ENCODE measurements at regions not wholly inside any gene's neighbourhood (a gene's known extent, or its start where the extent isn't known, plus 50 kb on each side); places are given as distances from the start of the nearest gene placed in this dataset.

DNA sequence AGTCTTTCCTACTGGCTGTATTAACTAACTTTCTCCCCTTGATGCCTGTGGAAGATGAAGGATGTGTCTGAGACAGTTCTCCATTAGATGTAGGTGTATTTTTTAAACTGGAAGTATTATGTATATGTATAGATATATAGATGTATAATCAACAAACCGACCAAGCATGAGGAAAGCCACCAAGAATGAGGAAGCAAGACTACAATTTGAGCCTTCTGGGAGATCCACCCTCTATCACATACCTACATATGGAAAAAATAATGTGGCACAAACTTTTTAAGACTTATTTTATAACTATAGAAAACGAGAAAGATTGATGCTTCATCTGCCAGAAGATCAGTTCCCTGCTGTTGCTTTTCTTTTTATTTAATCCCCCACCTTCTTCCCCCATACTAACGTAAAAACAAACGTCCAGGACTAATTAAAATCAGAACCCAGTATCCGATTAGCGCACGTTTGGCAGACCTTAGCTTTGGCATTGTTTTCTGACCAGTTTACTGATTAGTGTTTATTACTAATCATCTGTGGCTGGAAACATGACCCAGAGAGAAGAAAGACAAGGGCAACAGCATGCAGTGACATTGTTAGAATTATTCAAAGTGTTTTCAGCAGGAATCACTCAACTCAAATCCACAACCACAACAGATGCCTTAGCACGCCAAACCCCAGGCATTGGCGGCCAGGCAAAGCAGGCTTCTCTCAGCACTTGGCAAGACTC lies 490.2 kb downstream of the EBF1 start:
- WGBS (ENCODE audit: insufficient coverage): no CpG with 5 or more reads among the region's 9 CpGs
- no peaks in the 10 kb centered on the region for H3K9me3 ChIP-seq (replicated peaks; ENCODE audit: control insufficient read depth, low read depth, low read length)
- no peak overlapping the region for H3K27ac ChIP-seq (ENCODE audit: low read length)
- no peak overlapping the region for H3K4me3 ChIP-seq (ENCODE audit: low read length)
- H3K4me1 ChIP-seq (ENCODE audit: control insufficient read depth, insufficient read depth, low read length): no peaks in the 10 kb centered on the region
- H3K36me3 ChIP-seq (ENCODE audit: control insufficient read depth, insufficient read depth, low read length): no peaks in the 10 kb centered on the region
- no peak for DNase-seq
- no peaks in the 10 kb centered on the region for H3K27me3 ChIP-seq (ENCODE audit: control insufficient read depth, insufficient read depth, low read length)

DNA sequence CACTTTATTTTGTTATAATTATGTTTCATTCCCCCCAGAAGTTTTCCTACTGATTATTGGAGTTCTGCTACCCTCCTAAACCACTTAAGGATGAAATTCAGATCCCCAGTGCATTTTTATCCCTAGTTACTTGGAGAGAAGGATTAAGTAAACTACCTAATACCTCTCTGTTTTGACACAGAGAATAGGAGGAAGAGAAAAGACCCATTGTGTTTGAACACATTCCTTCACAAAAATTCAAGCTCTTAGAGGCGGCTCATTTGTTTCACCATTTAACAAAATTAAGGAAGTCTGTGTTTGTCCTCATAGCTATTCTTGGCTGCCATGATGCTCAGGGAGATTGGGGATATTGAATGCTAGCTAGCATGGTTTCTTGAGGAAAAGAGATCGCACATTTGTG lies 492.6 kb downstream of the EBF1 start:
- no peaks in the 10 kb centered on the region for H3K27me3 ChIP-seq (ENCODE audit: control insufficient read depth, insufficient read depth, low read length)
- H3K27ac ChIP-seq (ENCODE audit: low read length): no peak overlapping the region
- no CpG with 5 or more reads among the region's 2 CpGs for whole genome bisulfite sequencing (ENCODE audit: insufficient coverage)
- H3K9me3 ChIP-seq (replicated peaks; ENCODE audit: control insufficient read depth, low read depth, low read length): no peaks in the 10 kb centered on the region
- no peak for DNase-seq
- no peaks in the 10 kb centered on the region for H3K36me3 ChIP-seq (ENCODE audit: control insufficient read depth, insufficient read depth, low read length)
- H3K4me3 ChIP-seq (ENCODE audit: low read length): no peak overlapping the region
- no peaks in the 10 kb centered on the region for H3K4me1 ChIP-seq (ENCODE audit: control insufficient read depth, insufficient read depth, low read length)

DNA sequence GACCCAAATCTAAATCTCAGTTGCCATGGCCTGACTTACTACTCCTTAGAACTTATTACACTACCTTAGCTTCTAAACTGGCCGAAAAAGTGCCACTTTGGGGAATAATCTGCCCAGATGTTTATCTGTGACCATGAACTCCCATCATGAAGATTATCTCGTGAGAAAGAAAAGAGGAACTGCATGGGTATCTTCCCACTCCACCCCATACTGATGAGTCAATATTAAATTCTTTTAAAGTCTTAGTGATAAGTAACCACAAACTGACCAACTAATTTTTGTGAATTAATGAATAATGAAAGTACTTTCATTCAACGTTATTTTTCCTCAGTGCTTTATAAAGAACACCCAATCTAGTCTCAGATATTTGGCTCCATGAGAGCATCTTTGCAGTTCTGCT lies 493.5 kb downstream of the EBF1 start:
- Histone ChIP-seq H3K4me1 (ENCODE audit: control insufficient read depth, insufficient read depth, low read length) (no peaks in the 10 kb centered on the region), H3K36me3 (ENCODE audit: control insufficient read depth, insufficient read depth, low read length) (no peaks in the 10 kb centered on the region), H3K27me3 (ENCODE audit: control insufficient read depth, insufficient read depth, low read length) (no peaks in the 10 kb centered on the region), H3K4me3 (ENCODE audit: low read length) (no peak overlapping the region), H3K9me3 (replicated peaks; ENCODE audit: control insufficient read depth, low read depth, low read length) (no peaks in the 10 kb centered on the region), H3K27ac (ENCODE audit: low read length) (no peak overlapping the region)
- DNase-seq: no peak
- WGBS (ENCODE audit: insufficient coverage): no CpG with 5 or more reads among the region's 3 CpGs

DNA sequence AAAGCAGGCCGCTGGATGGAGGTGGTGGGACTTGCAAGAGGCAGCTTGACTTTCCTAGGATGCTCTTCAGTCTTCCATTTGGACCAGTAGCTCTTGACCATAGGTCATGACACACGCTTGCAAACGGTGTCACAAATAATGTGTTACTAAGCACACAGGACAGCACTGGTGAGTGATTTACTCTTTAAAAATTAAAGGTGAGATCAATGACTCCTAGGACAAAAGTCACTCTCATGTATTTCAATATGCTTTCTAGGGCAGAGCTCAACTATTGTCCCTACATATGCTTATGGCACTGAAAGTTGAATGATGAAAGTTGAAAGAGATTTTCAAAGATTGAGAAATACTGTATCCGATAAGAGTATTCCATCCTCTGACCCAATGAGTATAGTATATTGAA lies 496.7 kb downstream of the EBF1 start:
- no CpG with 5 or more reads among the region's 4 CpGs for WGBS (ENCODE audit: insufficient coverage)
- peaks cover 4% of the 10 kb centered on the region for H3K4me1 ChIP-seq (ENCODE audit: control insufficient read depth, insufficient read depth, low read length)
- DNase-seq: no peak

DNA sequence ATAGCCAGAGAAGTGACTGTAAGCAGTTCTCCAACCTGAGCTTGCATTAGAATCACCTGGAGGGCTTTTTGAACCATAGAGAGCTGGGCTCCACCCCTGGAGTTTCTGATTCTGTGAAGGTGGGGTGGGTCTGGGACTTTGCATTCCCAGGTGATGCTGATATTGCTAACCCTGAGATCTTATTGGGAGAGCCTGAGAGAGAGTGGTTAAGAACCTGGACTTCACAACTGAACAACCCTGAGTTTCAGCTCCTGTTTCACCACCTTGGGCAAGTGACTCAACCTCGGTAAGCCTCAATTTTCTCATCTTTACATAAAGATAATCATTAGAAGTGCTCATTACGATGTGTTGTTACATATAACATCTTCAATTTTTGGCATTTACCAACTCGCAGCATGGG lies 498.6 kb downstream of the EBF1 start:
- peaks cover 4% of the 10 kb centered on the region for H3K4me1 ChIP-seq (ENCODE audit: control insufficient read depth, insufficient read depth, low read length)
- H3K27me3 ChIP-seq (ENCODE audit: control insufficient read depth, insufficient read depth, low read length): no peaks in the 10 kb centered on the region
- no peak overlapping the region for H3K27ac ChIP-seq (ENCODE audit: low read length)
- H3K36me3 ChIP-seq (ENCODE audit: control insufficient read depth, insufficient read depth, low read length): no peaks in the 10 kb centered on the region
- no CpG with 5 or more reads among the region's 3 CpGs for WGBS (ENCODE audit: insufficient coverage)
- no peak for DNase-seq
- no peak overlapping the region for H3K4me3 ChIP-seq (ENCODE audit: low read length)
- H3K9me3 ChIP-seq (replicated peaks; ENCODE audit: control insufficient read depth, low read depth, low read length): peaks cover 4% of the 10 kb centered on the region

More for the DNA sequence above, 496.7 kb downstream of the EBF1 start:
- Histone ChIP-seq H3K4me3 (ENCODE audit: low read length) (no peak overlapping the region), H3K9me3 (replicated peaks; ENCODE audit: control insufficient read depth, low read depth, low read length) (no peaks in the 10 kb centered on the region), H3K27ac (ENCODE audit: low read length) (no peak overlapping the region), H3K36me3 (ENCODE audit: control insufficient read depth, insufficient read depth, low read length) (no peaks in the 10 kb centered on the region), H3K27me3 (ENCODE audit: control insufficient read depth, insufficient read depth, low read length) (no peaks in the 10 kb centered on the region)

DNA sequence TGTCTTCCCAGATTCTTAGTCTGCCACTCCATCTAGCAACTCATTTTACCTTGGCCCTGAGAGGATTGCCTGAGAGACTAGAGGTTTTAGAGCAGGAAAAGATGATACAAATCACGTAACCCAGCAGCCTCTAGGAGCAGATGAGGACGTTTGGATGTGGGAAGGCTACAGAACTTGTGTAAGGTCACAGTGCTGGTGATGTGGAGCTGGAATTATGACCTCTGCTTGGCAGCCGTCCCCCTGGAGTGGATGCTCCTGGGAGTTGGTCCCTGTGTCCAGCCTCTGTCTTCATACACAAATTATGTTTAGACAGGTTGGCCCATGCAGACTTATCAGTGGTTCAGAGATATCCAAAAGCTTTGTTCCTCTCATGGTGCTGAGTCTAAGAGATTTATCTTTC lies 499.0 kb downstream of the EBF1 start:
- Histone ChIP-seq H3K27ac (ENCODE audit: low read length) (no peak overlapping the region), H3K36me3 (ENCODE audit: control insufficient read depth, insufficient read depth, low read length) (no peaks in the 10 kb centered on the region), H3K9me3 (replicated peaks; ENCODE audit: control insufficient read depth, low read depth, low read length) (peaks cover 4% of the 10 kb centered on the region), H3K4me3 (ENCODE audit: low read length) (no peak overlapping the region), H3K4me1 (ENCODE audit: control insufficient read depth, insufficient read depth, low read length) (peaks cover 4% of the 10 kb centered on the region), H3K27me3 (ENCODE audit: control insufficient read depth, insufficient read depth, low read length) (no peaks in the 10 kb centered on the region)
- no peak for DNase-seq
- WGBS (ENCODE audit: insufficient coverage): 85% methylated on average over 2 of the region's 3 CpGs

DNA sequence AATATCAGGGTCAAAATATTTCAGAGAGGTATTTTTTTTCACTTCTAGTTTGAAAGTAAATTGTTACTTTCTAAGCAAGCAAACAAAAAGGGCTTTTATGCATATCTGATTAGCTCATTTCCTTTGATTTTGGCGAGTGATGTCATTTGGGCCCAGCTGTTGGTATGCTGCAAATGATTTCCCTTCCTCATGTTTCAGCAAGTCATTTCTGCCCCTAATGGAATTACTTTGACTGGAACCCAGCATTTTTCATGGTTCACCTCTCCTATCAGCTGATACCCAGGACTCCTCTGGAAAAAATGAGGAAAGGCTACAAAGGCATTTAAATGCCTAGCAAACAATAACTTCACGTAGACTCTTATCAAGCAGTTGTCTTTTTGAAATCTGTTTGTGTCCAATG lies 500.6 kb downstream of the EBF1 start:
- H3K4me1 ChIP-seq (ENCODE audit: control insufficient read depth, insufficient read depth, low read length): peaks cover 4% of the 10 kb centered on the region
- WGBS (ENCODE audit: insufficient coverage): 0% methylated on average over 1 of the region's 2 CpGs
- H3K36me3 ChIP-seq (ENCODE audit: control insufficient read depth, insufficient read depth, low read length): no peaks in the 10 kb centered on the region
- peak; percentile 69 for DNase-seq
- H3K27me3 ChIP-seq (ENCODE audit: control insufficient read depth, insufficient read depth, low read length): no peaks in the 10 kb centered on the region
- H3K9me3 ChIP-seq (replicated peaks; ENCODE audit: control insufficient read depth, low read depth, low read length): peaks cover 4% of the 10 kb centered on the region
- peak overlapping the region; percentile 53 for H3K27ac ChIP-seq (ENCODE audit: low read length)
- no peak overlapping the region for H3K4me3 ChIP-seq (ENCODE audit: low read length)

DNA sequence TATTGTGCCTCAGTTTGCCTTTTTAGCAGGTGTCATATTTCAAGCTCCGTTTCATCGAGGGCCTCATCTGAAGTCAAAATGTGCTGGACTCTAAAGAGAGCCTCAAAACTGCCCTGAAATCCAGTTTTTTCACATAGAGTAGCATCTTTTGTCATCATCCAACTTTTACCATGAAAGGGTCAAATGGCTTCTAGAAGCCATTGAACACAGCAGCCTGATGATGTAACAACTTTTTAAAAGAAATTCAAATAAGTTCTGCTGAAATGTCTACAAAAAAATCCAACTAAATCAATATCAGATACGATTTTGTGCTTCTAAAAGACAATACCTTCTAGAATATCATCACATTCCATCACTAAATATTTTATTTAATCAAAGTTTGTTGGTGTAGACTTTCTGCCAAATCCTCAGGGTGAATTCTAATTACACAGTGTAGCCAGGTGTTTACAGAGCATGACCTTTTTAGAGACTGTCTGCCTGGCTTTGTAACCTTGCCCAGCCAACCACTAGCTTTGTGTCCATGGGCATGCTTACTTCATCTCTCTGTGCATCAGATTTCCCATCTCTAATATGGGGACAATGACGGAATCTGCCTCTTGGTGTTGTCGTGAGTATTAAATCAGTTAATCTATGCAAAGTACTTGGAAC lies 505.0 kb downstream of the EBF1 start:
- DNase-seq: no peak
- Histone ChIP-seq H3K27ac (ENCODE audit: low read length) (no peak overlapping the region), H3K27me3 (ENCODE audit: control insufficient read depth, insufficient read depth, low read length) (no peaks in the 10 kb centered on the region), H3K4me3 (ENCODE audit: low read length) (no peak overlapping the region), H3K36me3 (ENCODE audit: control insufficient read depth, insufficient read depth, low read length) (no peaks in the 10 kb centered on the region), H3K9me3 (replicated peaks; ENCODE audit: control insufficient read depth, low read depth, low read length) (peaks cover 4% of the 10 kb centered on the region), H3K4me1 (ENCODE audit: control insufficient read depth, insufficient read depth, low read length) (peaks cover 22% of the 10 kb centered on the region)
- 89% methylated on average over 2 of the region's 5 CpGs for WGBS (ENCODE audit: insufficient coverage)

DNA sequence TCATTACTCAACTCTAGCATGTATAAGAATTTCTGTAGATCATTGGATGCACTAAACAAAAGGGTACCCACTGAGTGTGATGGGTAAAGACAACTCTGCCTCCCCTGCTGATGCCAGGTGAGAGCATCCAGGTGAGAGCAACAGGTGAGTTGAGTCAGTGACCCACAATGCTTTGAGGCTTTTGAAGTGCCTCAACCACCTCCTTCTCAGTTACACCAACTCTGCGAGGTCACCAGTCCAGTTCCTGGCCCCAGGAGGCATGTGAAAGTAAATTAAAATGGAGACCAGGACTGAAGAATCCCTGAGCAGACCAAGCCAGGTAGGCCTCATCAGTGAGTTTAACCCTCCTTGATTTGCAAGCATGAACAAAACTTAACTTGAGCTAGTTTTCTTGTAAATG lies 505.8 kb downstream of the EBF1 start:
- WGBS (ENCODE audit: insufficient coverage): no CpG with 5 or more reads among the region's 1 CpG
- H3K36me3 ChIP-seq (ENCODE audit: control insufficient read depth, insufficient read depth, low read length): no peaks in the 10 kb centered on the region
- no peak overlapping the region for H3K27ac ChIP-seq (ENCODE audit: low read length)
- H3K9me3 ChIP-seq (replicated peaks; ENCODE audit: control insufficient read depth, low read depth, low read length): peaks cover 4% of the 10 kb centered on the region
- peaks cover 21% of the 10 kb centered on the region for H3K4me1 ChIP-seq (ENCODE audit: control insufficient read depth, insufficient read depth, low read length)
- H3K27me3 ChIP-seq (ENCODE audit: control insufficient read depth, insufficient read depth, low read length): no peaks in the 10 kb centered on the region
- DNase-seq: no peak
- no peak overlapping the region for H3K4me3 ChIP-seq (ENCODE audit: low read length)

DNA sequence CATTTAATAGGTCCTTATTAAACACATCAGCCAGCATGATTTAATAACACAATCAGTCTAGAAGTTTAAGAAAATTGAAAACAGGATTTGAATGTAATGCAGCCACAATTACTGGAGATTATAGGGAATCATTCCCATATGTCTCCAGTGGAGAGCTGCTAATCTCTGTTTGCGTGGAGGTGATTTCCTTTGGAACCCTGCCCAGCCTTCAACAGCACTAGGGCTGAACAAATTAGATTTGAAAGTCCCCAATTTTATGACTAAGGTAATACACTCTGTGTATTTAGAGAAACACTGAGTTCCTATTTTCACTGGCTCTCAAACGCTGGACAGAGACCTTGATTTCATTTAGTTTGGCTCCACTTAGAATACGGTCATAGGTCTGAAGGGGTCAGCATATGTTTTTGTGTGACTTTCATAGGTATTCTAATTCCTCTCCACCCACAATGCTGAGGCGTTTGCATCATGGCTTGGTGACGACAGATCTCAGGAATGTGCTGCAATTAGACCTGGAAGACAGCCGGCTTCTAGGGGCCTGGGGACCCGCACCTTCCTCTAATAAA lies 508.3 kb downstream of the EBF1 start:
- H3K27ac ChIP-seq (ENCODE audit: low read length): peak overlapping the region; percentile 80
- no peaks in the 10 kb centered on the region for H3K27me3 ChIP-seq (ENCODE audit: control insufficient read depth, insufficient read depth, low read length)
- no peak overlapping the region for H3K4me3 ChIP-seq (ENCODE audit: low read length)
- peaks cover 21% of the 10 kb centered on the region for H3K4me1 ChIP-seq (ENCODE audit: control insufficient read depth, insufficient read depth, low read length)
- no peaks in the 10 kb centered on the region for H3K36me3 ChIP-seq (ENCODE audit: control insufficient read depth, insufficient read depth, low read length)
- DNase-seq: peak; percentile 85
- 11% methylated on average over 4 of the region's 7 CpGs for WGBS (ENCODE audit: insufficient coverage)
- H3K9me3 ChIP-seq (replicated peaks; ENCODE audit: control insufficient read depth, low read depth, low read length): no peaks in the 10 kb centered on the region

Data from muscle of leg (tissue), 3 donors.